SH-SY5Y (cell line): ENCODE measurements at regions not wholly inside any gene's neighbourhood (a gene's known extent, or its start where the extent isn't known, plus 50 kb on each side); places are given as distances from the start of the nearest gene placed in this dataset.

ENCODE experiments used
- GATA2 ChIP-seq: IDR thresholded peaks from 2 replicates; pipeline ENCODE4 v1.6.1; 2011; ENCODE audit warnings: mild to moderate bottlenecking, low read depth, low read length
- GATA3 ChIP-seq: IDR thresholded peaks from 2 replicates; pipeline ENCODE4 v1.6.1; 2011; ENCODE audit warnings: low read depth, mild to moderate bottlenecking, low read length, moderate library complexity

DNA sequence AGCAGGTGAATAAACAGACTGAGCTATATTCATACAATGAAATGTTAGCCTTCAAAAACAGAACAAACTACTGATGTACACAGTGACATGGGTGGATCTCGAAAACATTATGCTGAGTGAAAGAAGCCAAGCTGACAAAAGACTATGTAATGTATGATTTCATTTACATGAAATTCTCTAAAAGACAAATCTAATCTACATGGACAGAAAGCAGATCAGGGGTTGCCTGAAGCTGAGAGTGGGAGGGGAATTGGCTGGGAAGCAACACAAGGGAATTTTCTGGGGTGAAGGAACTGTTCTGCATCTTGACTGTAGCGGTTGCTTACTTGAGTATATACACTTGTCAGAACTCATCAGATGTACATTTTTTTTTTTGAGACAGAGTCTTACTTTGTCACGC, 121.7 kb upstream of the SVIL start:
- TF ChIP-seq GATA2, result no peak
- TF ChIP-seq GATA3, result no peak
